GM13977 (cell line): ENCODE measurements at regions not wholly inside any gene's neighbourhood (a gene's known extent, or its start where the extent isn't known, plus 50 kb on each side); places are given as distances from the start of the nearest gene placed in this dataset.
A peak's percentile ranks its signal among the peaks of the same experiment; 100 is the strongest.

Experiments used
- DNase-seq: peaks from one replicate; pipeline ENCODE4 v3.0.0; 2012; ENCODE audit warnings: low spot score
- CTCF ChIP-seq: IDR thresholded peaks from 2 replicates; pipeline ENCODE4 v1.5.1; 2012; ENCODE audit warnings: mild to moderate bottlenecking, control low read depth; ENCODE audit not compliant: insufficient read depth; ENCODE audit errors: extremely low read depth, missing control alignments
- in situ Hi-C: fragments of 300-500 bp; cut with MboI; formaldehyde crosslinking; loops from one replicate; pipeline ENCODE4 v1.12.0; 2022; ENCODE audit warnings: low sequenced_read_pairs, low pct_unique_long_range_greater_than_20kb, mixed read lengths, inconsistent platforms; ENCODE audit not compliant: unreplicated experiment

GRCh38 chr18:10386049-10386448, 68.4 kb upstream of the APCDD1 start:
- no peak for DNase-seq
- TF ChIP-seq CTCF, result no peak
- in situ Hi-C loops, result no loop called here

- in situ Hi-C loops, result no loop called here
- DNase-seq, result no peak
- no peak for TF ChIP-seq CTCF
These were observed 67.5 kb upstream of the APCDD1 start for GRCh38 chr18:10386956-10387355.

GRCh38 chr18:10387399-10387798, 67.0 kb upstream of the APCDD1 start:
- no peak for TF ChIP-seq CTCF
- in situ Hi-C loops, result no loop called here
- no peak for DNase-seq

- TF ChIP-seq CTCF, result no peak
- in situ Hi-C loops, result no loop called here
These were observed 66.1 kb upstream of the APCDD1 start for GRCh38 chr18:10388373-10388772.

GRCh38 chr18:10391506-10391905, 62.9 kb upstream of the APCDD1 start:
- in situ Hi-C loops, result no loop called here
- no peak for TF ChIP-seq CTCF
- peak; percentile 38 for DNase-seq

More at GRCh38 chr18:10388373-10388772, 66.1 kb upstream of the APCDD1 start:
- DNase-seq, result no peak

GRCh38 chr18:10397004-10397403, 57.4 kb upstream of the APCDD1 start:
- in situ Hi-C loops, result no loop called here
- no peak for TF ChIP-seq CTCF
- no peak for DNase-seq

GRCh38 chr18:10398571-10398970, 55.9 kb upstream of the APCDD1 start:
- no peak for TF ChIP-seq CTCF
- no peak for DNase-seq
- in situ Hi-C loops, result no loop called here
